H1 (cell line): ENCODE measurements at regions not wholly inside any gene's neighbourhood (a gene's known extent, or its start where the extent isn't known, plus 50 kb on each side); places are given as distances from the start of the nearest gene placed in this dataset.

ENCODE experiments used
- E2F6 ChIP-seq: IDR thresholded peaks from 2 replicates; pipeline ENCODE4 v1.6.1; 2012; ENCODE audit warnings: inconsistent platforms
- POLR2AphosphoS5 ChIP-seq: IDR thresholded peaks from 2 replicates; pipeline ENCODE4 v1.6.1; 2011; ENCODE audit warnings: low read depth, low read length
- RAD21 ChIP-seq, 2 experiments: IDR thresholded peaks in 1 of 2; conservative IDR thresholded peaks in 1 of 2; 2 replicates each; pipeline ENCODE4 v1.6.1; 2011; ENCODE audit warnings: low read depth in 2 of 2, low read length in 2 of 2, improper control_type of control experiment in 1 of 2, inconsistent platforms in 1 of 2, mild to moderate bottlenecking in 1 of 2, moderate library complexity in 1 of 2
- RFX5 ChIP-seq: IDR thresholded peaks from 2 replicates; pipeline ENCODE4 v1.6.1; 2011; ENCODE audit warnings: low read depth, low read length, improper control_type of control experiment, borderline replicate concordance

- TF ChIP-seq POLR2AphosphoS5 (no peak), E2F6 (no peak), RAD21 (IDR thresholded peaks at IDR 0.05 in 1 of 2, conservative IDR thresholded peaks at IDR 0.05 in 1 of 2; ENCODE audit: low read depth in 2 of 2, low read length in 2 of 2) (no peak), RFX5 (no peak)
Measured at GRCh38 chr13:47474839-47475238, 526.2 kb downstream of the SUCLA2 start.
